Stomach (tissue), 8 donors: ENCODE measurements at regions not wholly inside any gene's neighbourhood (a gene's known extent, or its start where the extent isn't known, plus 50 kb on each side); places are given as distances from the start of the nearest gene placed in this dataset.

Experiments used
- DNase-seq, 2 donors: peaks; one replicate each; pipeline versions ENCODE4 v3.0.0 to v3.0.0-alpha.2; 2013 to 2019
- H3K27ac ChIP-seq, 5 donors: fragments of 200-600 bp in 4 of 5; sonication (generic) in 4 of 5; one replicate each; pipeline ENCODE4 v1.5.1; 2013 to 2019; ENCODE audit warnings: mild to moderate bottlenecking in 1 of 5, moderate library complexity in 1 of 5
- H3K27me3 ChIP-seq, 3 donors: fragments of 200-600 bp; sonication (generic); one replicate each; pipeline ENCODE4 v1.5.1; 2017 to 2019; ENCODE audit warnings: mixed run types in 1 of 3
- H3K36me3 ChIP-seq, 4 donors: fragments of 200-600 bp; sonication (generic); 1 replicate in 3 of 4; 2 replicates in 1 of 4; pipeline ENCODE4 v1.5.1; 2016 to 2019
- H3K4me1 ChIP-seq, 4 donors: fragments of 200-600 bp; sonication (generic); one replicate each; pipeline ENCODE4 v1.5.1; 2016 to 2019
- H3K4me3 ChIP-seq, 4 donors: fragments of 200-600 bp; sonication (generic) in 3 of 4; one replicate each; pipeline ENCODE4 v1.5.1; 2016 to 2019; ENCODE audit warnings: mild to moderate bottlenecking in 1 of 4
- H3K9me3 ChIP-seq, 4 donors: fragments of 200-600 bp; sonication (generic); one replicate each; pipeline ENCODE4 v1.5.1; 2016 to 2019
- CTCF ChIP-seq, 7 experiments: fragments of 450-650 bp in 4 of 7; fragments of 200-600 bp in 3 of 7; sonication (generic) in 3 of 7; IDR thresholded peaks; one replicate each; pipeline ENCODE4 v1.5.1; 2016 to 2019; ENCODE audit warnings: antibody characterized with exemption in 7 of 7, control low read depth in 2 of 7, mild to moderate bottlenecking in 1 of 7
- EP300 ChIP-seq: sonication (generic); formaldehyde crosslinking; IDR thresholded peaks from one replicate; pipeline ENCODE4 v1.6.1; 2017; ENCODE audit warnings: antibody characterized with exemption
- POLR2A ChIP-seq, 4 donors: fragments of 450-650 bp; IDR thresholded peaks; one replicate each; pipeline ENCODE4 v1.6.1; 2016; ENCODE audit warnings: antibody characterized with exemption in 4 of 4, control low read depth in 2 of 4, mild to moderate bottlenecking in 1 of 4, moderate library complexity in 1 of 4
- POLR2AphosphoS5 ChIP-seq, 3 donors: sonication (generic); formaldehyde crosslinking; IDR thresholded peaks; one replicate each; pipeline ENCODE4 v1.6.1; 2016; ENCODE audit warnings: antibody characterized with exemption in 3 of 3
- WGBS, 5 donors: extraction: QIAGEN DNeasy Blood & Tissue Kit in 3 of 5; methylation state at CpG; one replicate each; pipeline versions ENCODE4 v1.1.5 to v1.1.7; 2013 to 2018; 5-methylcytosine and 5-hydroxymethylcytosine counted together
- intact Hi-C: fragments of 100-400 bp; cut with DNase I; formaldehyde crosslinking; loops from one replicate; pipeline ENCODE4 v1.15.1; 2023; ENCODE audit warnings: low total_unique reads
- donor health status: healthy with polysubstance abuse.
- donor health status: Bipolar disorder and iron deficiency.
- donor health status: healthy.

GRCh38 chr15:95146481-95146880, 915.1 kb downstream of the MCTP2 start:
- H3K36me3 ChIP-seq: no peaks in the 10 kb centered on the region
- no peaks in the 10 kb centered on the region for H3K9me3 ChIP-seq
- no peak for DNase-seq
- H3K4me3 ChIP-seq: no peak overlapping the region
- H3K27me3 ChIP-seq: no peaks in the 10 kb centered on the region
- no peak overlapping the region for H3K27ac ChIP-seq
- WGBS, 5 donors: 90 to 96% (median 92%) methylated on average over 5 of the region's 5 CpGs
- intact Hi-C loops: no loop called here
- no peaks in the 10 kb centered on the region for H3K4me1 ChIP-seq
- TF ChIP-seq EP300: no peak
- TF ChIP-seq CTCF (IDR thresholded peaks at IDR 0.05): no peak
- TF ChIP-seq POLR2A (IDR thresholded peaks at IDR 0.05): no peak
- TF ChIP-seq POLR2AphosphoS5 (IDR thresholded peaks at IDR 0.05): no peak

GRCh38 chr15:95148183-95148582, 916.8 kb downstream of the MCTP2 start:
- Histone ChIP-seq H3K4me3 (no peak overlapping the region), H3K4me1 (no peaks in the 10 kb centered on the region), H3K27me3 (no peaks in the 10 kb centered on the region), H3K9me3 (no peaks in the 10 kb centered on the region), H3K27ac (no peak overlapping the region), H3K36me3 (no peaks in the 10 kb centered on the region)
- intact Hi-C loops: no loop called here
- WGBS, 5 donors: 85 to 94% (median 89%) methylated on average over 2 of the region's 2 CpGs
- no peak for DNase-seq
- no peak for TF ChIP-seq POLR2AphosphoS5 (IDR thresholded peaks at IDR 0.05)
- no peak for TF ChIP-seq POLR2A (IDR thresholded peaks at IDR 0.05)
- TF ChIP-seq EP300: no peak
- TF ChIP-seq CTCF (IDR thresholded peaks at IDR 0.05): no peak

GRCh38 chr15:95149036-95149435, 917.7 kb downstream of the MCTP2 start:
- Histone ChIP-seq H3K27ac (no peak overlapping the region), H3K36me3 (no peaks in the 10 kb centered on the region), H3K9me3 (no peaks in the 10 kb centered on the region), H3K27me3 (no peaks in the 10 kb centered on the region), H3K4me3 (no peak overlapping the region), H3K4me1 (no peaks in the 10 kb centered on the region)
- no peak for DNase-seq
- intact Hi-C loops: no loop called here
- 24 to 57% (median 33%) methylated on average over 3 of the region's 3 CpGs for WGBS, 5 donors
- TF ChIP-seq CTCF (IDR thresholded peaks at IDR 0.05) (no peak), POLR2AphosphoS5 (IDR thresholded peaks at IDR 0.05) (no peak)

GRCh38 chr15:95149771-95150170, 918.4 kb downstream of the MCTP2 start:
- DNase-seq: no peak
- intact Hi-C loops: no loop called here
- TF ChIP-seq EP300 (no peak), POLR2AphosphoS5 (IDR thresholded peaks at IDR 0.05) (no peak), CTCF (IDR thresholded peaks at IDR 0.05) (no peak), POLR2A (IDR thresholded peaks at IDR 0.05) (no peak)
- no peaks in the 10 kb centered on the region for H3K4me1 ChIP-seq
- H3K27ac ChIP-seq: no peak overlapping the region
- H3K27me3 ChIP-seq: no peaks in the 10 kb centered on the region
- H3K9me3 ChIP-seq: no peaks in the 10 kb centered on the region
- no peak overlapping the region for H3K4me3 ChIP-seq
- no peaks in the 10 kb centered on the region for H3K36me3 ChIP-seq

GRCh38 chr15:95150466-95150865, 919.1 kb downstream of the MCTP2 start:
- intact Hi-C loops: no loop called here
- WGBS, 5 donors: 71 to 84% (median 74%) methylated on average over 10 of the region's 10 CpGs

More at GRCh38 chr15:95150466-95150865, 919.1 kb downstream of the MCTP2 start:
- no peaks in the 10 kb centered on the region for H3K27me3 ChIP-seq
- TF ChIP-seq EP300 (no peak), POLR2AphosphoS5 (IDR thresholded peaks at IDR 0.05) (no peak), POLR2A (IDR thresholded peaks at IDR 0.05) (no peak), CTCF (IDR thresholded peaks at IDR 0.05) (no peak)
- H3K9me3 ChIP-seq: peaks cover 0 to 2% (median 0%) of the 10 kb centered on the region in 4 donors
- H3K4me1 ChIP-seq: no peaks in the 10 kb centered on the region
- no peaks in the 10 kb centered on the region for H3K36me3 ChIP-seq
- H3K27ac ChIP-seq: no peak overlapping the region
- DNase-seq: no peak
- H3K4me3 ChIP-seq: no peak overlapping the region
